HG03520 (cell line): ENCODE measurements at regions not wholly inside any gene's neighbourhood (a gene's known extent, or its start where the extent isn't known, plus 50 kb on each side); places are given as distances from the start of the nearest gene placed in this dataset.
"Not testable (repeated sequence)": the region's sequence is repeated elsewhere in the genome, so short reads cannot be mapped to it uniquely, and the experiment has no call there.

ENCODE experiments used
- ATAC-seq: cut with Tn5 transposase; IDR thresholded peaks from one replicate; pipeline ENCODE4 v1.9.1; 2021; ENCODE audit warnings: mild to moderate bottlenecking, moderate library complexity; ENCODE audit not compliant: unreplicated experiment

DNA sequence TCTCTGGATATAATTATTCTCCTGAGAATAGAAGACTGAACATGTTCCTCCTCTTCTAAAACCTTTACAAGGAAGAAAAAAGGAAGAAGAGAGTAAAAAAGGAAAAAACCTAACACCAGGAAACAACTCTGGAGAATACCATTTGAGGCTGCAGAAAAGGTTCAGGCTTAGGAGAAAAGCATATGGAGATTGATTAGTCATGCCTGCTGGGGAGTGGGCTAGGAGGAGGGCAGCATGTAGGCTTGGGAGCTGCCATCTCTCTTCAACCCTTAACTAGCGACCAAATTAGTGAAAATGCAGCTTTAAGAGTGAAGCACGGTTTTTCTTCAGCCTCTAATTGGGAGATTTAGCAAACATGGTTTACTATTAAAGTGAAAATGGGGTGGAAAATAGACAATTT lies 273.0 kb upstream of the CRY1 start:
- no peak for ATAC-seq

DNA sequence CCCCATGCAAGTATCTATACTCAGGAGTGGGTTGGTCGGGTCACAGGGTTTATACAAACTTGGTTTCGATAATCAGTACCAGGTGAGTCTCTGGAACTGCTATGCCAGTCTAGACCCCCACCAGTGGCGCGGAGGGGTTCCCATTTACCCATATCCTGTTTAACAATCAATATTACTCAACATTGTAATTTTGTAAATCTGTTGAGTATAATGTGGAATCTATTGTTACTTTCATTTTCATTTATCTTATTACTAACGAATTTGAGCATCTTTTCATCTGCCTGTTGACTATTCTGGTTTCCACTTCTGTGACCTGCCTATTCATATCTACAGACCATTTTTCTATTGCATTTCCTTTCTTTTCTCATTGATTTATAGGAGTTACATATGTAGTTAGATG lies 275.2 kb upstream of the CRY1 start:
- ATAC-seq = no peak

DNA sequence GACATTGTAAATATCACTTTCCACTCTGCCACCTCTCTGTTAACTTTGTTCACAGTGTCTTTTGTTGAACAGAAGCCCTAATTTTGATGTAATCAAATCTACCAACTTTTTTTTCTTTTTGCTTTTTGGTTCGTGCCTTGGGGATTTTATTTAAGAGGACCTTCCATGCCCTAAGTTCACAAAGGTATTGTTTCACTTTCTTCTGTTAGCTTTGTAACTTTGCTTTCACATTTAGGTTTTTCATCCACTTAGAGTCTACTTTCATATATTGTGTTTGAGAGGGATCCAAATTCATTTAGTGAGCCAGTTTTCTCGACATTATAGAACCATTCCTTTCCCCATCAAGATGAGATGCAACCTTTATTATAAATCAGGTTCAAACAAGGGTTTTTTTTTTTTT lies 275.7 kb upstream of the CRY1 start:
- ATAC-seq = no peak

DNA sequence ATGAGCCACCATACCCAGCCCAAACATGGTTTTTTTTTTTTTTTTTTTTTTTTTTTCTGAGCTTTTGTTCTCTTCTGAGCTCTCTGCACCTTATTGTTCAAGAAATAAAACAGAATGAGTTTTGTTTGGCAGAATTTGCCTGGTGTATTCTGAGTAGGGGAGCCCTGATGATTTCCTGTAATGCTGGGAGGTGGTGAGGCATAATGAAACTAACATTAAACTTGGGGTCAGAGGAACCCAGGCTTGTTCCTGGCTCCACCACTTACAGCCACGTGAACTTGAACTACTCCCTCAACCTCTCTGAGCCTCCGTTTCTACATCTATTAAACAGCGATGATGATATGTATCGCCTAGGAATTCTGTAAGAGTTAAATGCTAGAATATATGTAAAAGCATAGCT lies 276.3 kb upstream of the CRY1 start:
- ATAC-seq = no peak

DNA sequence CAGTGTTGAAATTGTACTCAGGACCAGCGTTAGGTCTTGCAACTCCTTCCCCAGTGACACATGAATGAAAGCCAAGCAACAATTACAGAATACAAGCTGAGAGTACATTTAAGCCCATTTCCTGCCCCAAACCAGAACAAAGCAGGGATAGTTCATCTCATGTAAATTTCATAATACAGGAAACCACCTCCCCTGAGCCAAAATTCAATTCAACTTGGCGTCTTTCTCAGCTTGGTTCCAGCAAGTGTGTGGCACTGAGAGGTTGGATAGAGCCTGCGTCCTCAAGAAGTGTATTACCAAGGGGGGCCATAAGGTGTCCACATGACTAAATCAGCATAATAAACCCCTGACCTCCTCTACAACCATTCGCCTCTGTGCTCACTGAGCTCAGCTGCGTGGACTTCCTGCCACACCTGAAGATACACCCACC lies 278.9 kb upstream of the CRY1 start:
- no peak for ATAC-seq

DNA sequence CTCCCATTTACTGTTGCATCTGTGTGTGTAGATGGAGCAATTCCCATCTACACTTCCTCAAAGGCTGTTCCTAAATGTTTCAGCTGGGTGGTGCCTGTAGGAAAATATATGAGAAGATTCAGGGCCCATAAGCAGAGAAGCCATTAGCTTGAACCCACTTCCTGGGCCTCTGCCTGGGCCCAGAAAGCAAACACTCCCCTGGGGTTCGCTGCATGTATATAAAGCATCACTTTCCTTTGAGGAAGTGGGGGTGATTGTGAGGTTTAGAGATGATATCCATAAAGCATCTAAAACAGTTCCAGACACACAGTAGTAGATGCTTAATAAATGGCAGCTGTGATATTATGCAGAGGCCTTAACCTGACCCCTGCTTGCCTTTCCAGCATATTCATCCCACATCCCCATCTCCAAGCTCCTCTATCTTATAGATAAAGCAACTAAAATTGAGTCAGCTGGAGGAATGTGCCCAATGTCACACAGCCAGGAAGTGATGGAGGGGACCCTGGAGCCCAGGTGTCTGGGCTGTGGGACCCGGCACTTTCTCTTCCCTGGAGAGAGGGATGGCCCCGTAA lies 280.0 kb upstream of the CRY1 start:
- ATAC-seq = no peak

DNA sequence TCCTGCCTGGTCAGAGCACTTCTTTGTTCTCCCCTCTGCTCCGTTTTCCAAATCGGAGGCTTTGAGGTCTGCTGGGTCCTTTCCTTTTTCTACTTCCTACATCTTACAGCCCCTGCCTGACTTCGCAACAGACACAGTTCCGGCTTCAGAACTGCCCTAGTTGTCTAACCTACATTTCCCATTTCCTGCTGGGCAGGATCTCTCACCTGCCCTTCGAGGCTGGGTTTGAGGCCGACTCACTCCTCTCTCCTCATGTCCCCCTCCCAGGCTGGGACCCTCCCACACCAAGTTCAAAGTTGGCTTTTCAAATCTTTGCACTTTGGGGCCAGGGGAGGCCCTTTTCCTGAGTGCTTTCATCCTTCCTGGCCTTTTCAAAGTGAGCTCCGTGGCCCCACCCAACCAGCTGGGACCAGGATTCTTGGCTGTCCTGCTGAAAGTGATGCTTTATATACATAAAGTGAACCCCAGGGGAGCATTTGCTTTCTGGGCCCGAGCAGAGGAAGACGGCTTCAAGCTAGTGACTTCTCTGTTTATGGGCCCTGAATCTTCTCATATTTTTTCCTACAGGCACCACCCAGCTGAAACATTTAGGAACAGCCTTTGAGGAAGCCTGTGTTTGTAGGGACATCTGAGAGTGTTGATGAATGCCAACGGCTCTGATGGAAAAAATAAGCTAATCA lies 281.0 kb upstream of the CRY1 start:
- ATAC-seq = no peak

DNA sequence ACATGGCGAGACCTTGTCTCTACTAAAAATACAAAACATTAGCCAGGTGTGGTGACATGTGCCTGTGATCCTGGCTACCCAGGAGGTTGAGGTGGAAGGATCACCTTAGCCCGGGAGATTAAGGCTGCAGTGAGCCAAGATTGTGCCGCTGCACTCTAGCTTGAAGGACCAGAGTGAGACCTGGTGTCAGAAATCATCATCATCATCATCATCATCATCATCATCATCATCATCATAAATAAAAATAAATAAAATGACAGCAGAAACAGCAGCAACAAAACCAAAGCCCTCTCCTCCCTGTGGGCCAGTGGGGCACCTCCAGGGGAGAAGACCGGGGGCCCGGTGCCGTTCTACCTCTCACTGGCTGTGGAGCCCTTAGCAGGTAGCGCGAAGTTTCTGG lies 281.9 kb upstream of the CRY1 start:
- ATAC-seq = no peak

DNA sequence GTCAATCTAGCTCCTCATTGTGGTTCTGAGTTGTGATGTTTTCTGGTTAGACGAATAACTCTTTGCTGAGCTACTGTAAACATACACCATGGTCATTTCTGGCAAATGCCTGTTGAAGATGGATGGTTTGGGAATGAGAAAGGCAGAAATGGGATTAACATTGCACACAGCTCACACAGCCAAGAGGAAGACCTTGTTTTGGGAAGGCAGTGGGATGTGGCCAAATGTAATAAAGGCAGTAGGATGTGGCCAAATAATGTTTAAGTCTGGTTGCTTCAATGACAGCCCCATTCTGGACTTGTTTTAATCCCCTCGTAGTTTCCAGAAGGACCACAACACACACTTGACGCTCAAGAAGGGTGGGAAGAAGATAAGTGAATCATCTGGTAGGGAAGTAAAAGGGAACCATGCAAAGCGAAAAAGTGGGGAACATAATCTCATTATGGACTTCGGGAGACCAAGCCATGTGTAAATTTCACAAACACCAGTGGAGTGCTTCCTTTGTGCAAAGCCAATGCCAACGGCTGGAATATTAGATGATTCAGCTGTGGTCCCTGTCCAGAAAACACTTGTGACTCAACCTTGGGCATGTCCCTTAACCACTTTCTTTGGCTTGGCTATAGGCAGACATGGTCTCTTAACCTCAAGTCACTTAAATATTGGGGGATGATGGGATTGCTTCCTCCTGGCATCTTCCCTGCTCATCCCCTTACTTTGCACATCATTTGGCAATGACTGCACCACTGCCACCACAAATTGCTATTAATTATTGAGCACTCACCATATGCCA lies 284.4 kb upstream of the CRY1 start:
- no peak for ATAC-seq

DNA sequence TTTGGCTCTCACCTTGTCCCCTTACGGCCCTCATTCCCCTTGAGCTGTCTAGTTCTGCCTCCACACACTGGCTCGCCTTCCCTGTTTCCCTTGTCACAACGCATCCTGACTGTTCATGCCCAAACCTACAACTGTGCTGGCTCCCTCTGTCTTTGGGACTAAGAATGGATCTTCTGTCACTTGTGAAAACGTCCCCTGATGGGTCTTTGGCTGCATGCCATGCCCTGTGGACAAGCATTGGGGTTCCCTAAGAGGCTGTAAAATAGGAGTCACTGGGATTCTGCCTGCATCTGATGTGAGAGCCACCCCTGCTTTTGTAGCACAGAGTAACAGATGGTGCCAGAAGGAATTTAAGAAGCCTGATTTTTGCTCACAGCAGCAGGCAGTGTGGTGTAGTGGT lies 285.3 kb upstream of the CRY1 start:
- no peak for ATAC-seq

DNA sequence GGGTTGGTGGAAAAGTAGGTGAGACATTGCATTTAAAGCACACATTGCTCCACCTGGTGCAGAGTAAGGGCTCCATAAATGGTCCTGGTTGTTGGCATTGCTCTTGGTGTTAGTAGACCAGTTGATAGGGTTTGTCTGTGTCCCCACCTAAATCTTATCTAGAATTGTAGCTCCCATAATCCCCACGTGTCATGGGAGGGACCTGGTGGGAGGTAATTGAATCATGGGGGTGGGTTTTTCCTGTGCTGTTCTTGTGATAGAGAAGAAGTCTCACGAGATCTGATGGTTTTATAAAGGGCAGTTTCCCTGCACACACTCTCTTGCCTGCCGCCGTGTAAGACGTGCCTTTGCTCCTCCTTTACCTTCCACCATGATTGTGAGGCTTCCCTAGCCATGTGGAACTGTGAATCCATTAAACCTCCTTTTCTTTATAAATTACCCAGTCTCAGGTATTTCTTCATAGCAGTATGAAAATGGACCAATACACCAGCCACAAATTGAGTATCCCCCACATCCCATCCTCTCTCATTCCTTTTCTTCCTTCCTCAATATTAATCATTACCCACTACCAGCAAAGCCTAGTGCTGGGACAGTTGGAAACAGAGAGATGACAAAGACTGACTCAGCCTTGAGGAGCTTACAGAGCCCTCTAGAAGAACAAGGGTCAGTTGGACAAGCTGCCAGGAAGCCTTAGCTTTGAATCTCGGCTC lies 285.9 kb upstream of the CRY1 start:
- not testable (repeated sequence) for ATAC-seq

DNA sequence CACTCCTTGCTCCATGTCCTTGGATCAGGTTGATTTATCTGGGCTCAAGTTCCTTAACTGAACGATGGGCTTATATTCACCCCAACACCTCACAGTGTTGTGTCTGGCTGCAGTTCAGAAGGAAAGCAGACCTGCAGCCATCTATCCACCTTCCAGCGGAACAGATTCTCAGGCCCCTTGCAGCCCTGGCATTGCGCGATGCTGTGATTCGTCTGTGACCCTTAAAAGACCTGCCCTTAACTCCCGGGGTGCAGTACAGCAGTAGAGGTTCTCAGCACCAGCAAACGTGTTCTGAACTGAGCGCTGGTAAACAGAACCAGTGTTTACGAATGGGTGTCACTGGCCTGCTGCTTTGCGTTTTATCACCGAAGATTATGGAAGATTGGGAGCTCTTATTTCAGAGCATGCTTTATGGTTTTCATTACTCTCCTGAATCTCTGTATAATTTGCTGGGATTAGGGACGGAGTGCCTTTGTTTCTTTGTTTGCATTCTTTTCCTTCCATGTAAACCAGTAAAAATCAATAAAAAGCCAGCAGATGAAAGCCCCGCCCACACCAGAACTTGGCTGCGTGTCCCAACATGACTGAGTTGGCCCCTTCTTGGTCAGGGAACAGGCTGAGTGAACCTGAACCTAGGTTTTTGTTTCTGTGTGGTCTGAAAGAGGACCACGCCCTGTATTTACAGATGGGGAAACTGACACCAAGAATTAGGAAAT lies 286.7 kb upstream of the CRY1 start:
- ATAC-seq = no peak

DNA sequence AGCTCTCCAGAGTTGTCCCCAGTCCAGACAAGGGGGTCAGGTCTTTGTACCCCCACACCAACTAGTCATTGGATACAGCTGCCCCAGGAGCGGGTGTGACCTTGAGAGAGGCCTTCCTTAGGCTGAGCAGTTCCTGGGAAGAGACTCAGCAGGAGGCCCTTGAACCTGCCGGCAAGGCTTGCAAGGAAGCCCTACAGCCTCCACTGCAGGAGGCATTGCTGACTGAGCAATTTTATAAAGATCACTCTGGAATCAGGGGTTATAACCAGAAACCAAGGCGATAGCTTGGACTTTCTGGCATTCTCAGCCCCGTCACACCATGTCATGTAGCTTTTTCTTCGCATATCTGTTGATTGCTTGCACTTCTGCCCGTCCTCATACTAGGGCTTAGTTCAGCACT lies 291.3 kb upstream of the CRY1 start:
- no peak for ATAC-seq

DNA sequence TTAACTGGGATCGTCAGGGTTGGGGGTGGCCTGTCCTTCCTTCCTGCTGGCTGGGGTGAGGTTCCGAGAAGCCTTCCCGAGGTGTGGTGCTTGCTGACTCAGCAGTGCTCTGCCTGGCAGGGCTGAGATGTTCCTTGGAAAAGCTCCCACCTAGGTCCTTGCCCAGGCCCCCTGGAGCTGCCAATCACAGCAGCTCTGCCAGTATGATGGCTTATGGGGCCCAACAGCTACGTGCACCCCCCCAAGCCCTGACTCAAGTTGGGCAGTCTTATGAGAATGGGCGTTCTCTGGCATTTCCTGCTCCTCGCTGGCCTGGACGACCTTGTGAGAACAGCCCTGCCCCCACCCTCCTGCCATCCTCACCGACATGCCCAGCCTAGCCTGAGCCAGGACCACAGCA lies 292.2 kb upstream of the CRY1 start:
- ATAC-seq = no peak

DNA sequence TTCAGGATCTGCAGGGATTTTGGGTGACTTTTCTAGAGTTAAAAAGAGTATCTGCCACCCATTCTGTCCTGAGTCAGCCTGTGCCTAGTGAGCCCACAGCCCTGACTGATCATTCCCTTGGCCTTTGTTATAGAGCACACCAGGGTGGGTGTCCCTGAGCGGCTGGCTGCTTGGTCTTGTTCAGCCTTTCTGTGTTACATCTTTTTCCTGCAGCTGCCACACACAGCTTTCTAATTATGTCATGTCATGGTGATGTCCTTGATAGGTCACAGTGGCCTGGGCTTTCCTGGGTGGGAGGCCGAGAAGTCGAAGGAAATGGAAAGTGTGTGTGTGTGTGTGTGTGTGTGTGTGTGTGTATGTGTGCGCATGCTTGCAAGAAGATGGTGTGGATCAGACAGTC lies 293.2 kb upstream of the CRY1 start:
- ATAC-seq = no peak

DNA sequence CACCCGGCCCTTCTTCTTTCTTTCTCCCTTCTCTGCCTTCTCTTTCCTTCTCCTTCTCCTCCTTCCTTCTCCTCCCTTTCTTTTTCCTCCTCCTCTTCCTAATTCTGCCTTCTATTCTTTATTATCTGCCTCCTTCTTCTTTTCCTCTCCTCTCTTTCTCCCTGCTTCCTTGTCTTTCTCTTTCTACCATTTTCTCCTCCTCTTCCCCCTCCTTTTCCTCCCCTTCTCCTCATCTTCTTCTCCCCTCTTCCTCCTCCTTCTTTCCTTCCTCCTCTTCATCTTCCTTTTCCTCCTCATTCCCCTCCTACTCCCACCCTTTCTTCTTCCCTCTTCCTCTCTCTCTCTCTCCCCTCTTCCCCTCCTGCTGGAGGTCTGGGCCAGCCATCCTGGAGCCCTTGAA lies 294.9 kb upstream of the CRY1 start:
- no peak for ATAC-seq

DNA sequence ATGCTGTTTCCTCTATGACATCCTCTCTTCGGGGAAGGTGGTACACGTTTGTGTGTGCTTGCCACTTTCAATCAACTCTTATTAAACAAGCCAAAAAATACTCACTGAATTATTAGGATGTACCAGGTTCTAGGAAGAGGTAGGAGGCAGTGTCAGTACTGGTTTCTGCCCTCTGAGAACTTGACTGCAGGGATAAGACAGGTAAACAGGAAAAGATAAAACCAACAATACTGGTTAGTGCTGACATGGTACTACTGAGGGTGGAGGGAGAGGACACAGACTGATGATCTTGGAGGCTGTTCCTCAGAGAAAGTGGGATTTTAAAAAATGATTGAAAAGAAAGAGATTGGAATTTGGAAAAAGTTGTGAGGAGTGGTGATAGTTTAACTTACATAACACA lies 295.2 kb upstream of the PWP1 start:
- ATAC-seq = no peak

DNA sequence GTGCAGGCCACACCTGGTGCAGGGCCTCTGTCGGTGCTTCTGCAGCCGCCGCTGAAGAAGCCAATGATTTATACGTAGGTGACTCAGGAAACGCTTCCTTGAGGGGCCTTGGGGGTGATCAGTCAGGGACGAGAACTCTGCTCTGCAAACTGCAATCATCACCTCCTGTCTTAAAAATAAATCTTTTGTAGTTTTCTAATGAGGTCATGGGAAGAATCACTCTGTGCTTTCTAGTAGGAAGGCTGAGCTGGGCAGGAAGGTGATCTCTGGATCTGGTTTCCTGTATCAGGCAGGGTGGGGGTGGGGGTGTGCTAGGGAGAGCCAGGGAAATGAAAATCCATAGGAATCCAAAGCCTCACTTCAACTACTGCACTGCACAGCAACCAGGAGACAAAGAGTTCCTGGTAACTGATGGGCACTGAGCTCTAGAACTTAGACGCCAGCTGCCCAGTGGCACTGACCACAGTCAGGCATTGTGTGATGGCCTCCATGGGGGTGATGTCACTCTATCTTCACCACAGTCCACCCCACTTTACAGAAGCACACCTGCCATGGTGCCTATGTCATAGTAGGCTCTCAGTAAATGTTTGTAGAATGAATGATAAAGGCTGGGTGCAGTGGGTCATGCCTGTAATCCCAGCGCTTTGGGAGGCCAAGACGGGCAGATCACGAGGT lies 292.4 kb upstream of the PWP1 start:
- no peak for ATAC-seq

DNA sequence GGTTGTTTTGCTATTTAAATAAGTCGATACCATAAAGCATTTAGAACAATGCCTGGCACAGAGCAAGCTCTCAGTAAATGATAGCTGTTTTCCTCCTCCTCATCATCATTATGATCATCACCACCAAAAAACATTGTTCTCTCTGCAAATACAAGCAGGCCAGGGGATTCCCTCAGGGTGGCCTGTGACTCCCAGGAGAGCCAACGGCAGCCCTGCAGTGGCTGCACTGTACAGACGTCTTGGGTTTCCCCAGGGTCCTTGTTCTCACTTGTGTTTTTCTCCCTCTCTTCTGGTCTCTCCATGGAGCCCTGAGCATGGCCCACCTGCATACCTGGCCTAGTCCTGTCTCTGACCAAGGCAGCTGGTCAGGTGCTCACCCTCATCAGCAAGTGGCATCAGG lies 290.9 kb upstream of the PWP1 start:
- ATAC-seq = no peak

DNA sequence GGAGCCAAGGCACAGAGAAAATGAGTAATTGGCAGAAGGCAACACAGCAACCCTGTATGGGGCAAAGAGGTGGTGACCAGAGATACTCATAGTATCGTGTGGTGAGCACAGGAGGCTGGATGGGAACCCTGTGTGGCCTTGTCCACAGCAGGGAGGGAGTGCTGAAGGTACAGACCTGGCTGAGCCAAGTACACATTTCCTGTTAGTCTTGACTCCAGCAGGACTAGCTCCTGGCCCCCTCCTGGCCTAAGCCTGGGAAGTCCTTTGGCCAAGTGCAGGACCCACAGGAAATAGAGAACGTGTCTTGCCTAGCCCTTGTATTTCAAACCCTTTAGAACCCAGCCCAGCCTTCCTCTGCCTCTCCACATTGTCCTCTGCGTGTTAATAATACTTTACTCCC lies 289.8 kb upstream of the PWP1 start:
- no peak for ATAC-seq

DNA sequence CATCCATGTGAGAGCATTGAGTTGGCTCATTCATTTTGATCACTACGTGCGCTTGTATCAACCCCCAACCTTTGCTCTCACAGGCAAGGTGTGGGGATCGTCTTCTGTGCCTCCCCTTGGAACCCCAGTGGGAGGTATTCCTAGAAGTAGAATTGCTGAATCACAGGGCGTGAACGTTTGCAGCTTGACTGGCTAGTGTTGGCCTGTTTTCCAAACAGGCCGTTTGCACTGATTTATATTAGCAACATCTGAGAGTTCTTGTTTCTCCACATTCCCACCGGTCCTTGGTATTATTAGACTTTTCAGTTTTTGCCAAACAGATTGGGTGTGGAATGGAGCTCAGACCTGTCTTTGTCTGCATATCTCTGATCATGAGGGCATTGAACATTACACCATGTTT lies 288.6 kb upstream of the PWP1 start:
- ATAC-seq = no peak
